ENCODE measurements at regions not wholly inside any gene's neighbourhood (a gene's known extent, or its start where the extent isn't known, plus 50 kb on each side); places are given as distances from the start of the nearest gene placed in this dataset.

GRCh38 chr1:87437663-87438295 is 109.1 kb downstream of the LMO4 start:
- no peak for DNase-seq (ENCODE audit: low read depth in 2 of 2)

DNA sequence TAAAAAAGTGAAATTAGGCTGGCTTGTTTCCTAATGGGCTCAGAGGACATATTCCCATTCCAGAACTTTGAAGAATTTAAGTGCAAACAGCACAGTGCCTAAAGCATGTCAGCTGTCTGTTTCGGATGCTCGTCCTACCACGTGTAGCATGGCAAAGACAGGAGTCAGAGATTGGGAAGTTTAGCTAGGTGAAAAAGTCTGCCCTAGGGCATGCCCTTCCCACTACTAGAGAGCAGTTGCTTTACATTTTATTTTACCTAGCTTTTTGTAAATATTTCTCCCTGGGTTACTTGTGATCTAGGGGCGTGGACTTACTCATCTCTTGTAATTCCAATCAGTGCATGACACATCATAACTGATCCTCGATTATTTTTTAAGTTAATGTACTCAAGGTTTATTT is 111.1 kb downstream of the LMO4 start:
- no peak for DNase-seq (ENCODE audit: low read depth in 2 of 2)

DNA sequence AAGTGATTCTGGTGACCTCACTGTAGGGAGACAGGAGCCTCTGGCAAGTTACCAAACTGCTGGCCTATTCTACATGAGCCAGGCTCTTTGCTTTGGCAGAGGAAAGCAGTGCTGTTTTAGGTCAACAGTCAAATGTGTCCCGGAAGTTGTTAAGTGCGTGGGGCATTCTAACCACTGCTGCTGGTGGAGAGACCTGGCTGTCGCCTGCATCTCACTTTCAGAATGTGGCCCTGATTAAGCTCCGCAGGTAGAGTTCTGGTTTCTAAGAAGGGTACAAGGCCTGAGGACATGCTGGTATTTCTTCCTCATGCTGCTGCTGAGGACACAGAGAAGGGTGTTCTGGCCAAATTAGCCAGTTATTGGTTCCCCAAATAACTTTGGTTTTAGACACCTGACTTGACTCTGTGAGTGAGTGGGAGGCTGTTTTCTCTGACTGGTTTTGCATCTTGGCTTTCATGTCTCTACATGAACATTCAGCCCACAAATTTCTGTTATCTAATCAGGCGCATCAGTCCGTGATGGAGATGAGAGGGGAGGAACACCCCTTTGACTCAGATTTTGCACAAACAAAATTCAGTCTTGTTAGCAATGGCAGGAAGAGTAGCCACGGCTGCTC is 120.8 kb downstream of the LMO4 start:
- DNase-seq (ENCODE audit: low read depth in 2 of 2) = peak in 1 of 2 experiments; percentile 3

DNA sequence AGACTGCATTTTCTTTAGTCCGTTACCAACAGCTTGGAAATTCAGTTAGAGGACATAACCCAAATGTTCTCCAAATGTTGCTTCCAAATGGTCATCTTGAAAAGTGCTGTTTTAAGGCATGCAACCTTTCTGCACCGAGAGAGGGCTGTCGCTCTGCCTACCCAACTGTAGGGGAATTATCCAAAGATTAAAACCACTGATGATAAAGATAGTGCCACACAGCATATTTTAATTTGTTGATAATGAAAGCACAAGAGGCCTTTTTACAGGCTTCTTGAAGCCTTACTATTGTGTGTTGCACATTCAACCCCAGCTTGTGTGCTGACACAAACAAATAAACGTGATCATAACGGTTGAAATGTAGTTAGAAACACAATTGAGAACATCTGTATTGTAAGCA is 121.5 kb downstream of the LMO4 start:
- no peak for DNase-seq (ENCODE audit: low read depth in 2 of 2)

DNA sequence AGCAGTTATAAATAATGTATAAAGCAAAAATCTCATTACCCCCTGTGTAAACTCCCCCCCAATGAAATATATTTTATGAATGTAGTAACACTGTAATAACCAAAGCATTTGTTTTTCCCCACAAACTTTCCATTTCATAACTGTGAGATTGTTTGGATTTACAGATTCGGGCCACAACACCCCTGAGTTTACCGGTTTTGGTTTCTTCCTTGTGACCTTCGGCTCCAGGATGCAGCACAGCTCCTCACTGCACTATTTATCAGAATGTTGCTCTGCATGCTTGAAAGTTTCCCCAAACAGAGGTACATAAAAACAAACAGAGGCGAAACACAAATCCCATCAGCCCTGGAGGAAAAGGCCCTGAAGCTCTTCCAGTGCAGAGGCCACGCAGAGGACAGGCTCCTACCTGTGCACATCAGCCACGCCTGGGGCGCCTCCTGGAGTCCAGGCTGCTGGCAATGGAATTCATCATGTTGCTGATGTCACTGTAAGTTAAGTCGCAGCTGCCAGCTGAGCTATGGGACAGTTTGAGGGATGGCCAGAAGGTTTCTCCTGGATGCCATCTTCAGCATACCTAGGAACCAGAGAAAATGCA is 122.0 kb downstream of the LMO4 start:
- DNase-seq (ENCODE audit: low read depth in 2 of 2) = no peak

GRCh38 chr1:87451229-87451920 is 122.7 kb downstream of the LMO4 start:
- no peak for DNase-seq (ENCODE audit: low read depth in 2 of 2)

- no peak for DNase-seq (ENCODE audit: low read depth in 2 of 2)
Observed at GRCh38 chr1:87452648-87453047, 124.0 kb downstream of the LMO4 start.

DNA sequence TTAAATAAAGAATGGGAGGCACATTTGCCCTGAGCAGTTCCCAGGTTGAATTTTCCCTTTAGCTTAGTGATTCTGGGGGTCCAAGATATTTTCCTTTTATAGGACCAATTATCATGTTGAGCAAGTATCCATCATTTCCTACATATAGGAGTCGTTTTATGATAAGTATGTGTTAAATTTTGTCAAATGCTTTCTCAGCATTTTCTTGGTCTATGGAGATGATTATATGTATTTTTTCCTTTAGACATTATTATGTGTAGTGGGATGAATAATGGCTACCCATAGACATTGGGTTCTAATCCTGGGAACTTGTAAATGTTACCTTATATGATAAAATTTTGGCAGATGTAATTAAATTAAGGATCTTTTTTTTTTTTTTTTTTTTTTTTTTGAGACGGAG is 128.7 kb downstream of the LMO4 start:
- no peak for DNase-seq (ENCODE audit: low read depth in 2 of 2)

DNA sequence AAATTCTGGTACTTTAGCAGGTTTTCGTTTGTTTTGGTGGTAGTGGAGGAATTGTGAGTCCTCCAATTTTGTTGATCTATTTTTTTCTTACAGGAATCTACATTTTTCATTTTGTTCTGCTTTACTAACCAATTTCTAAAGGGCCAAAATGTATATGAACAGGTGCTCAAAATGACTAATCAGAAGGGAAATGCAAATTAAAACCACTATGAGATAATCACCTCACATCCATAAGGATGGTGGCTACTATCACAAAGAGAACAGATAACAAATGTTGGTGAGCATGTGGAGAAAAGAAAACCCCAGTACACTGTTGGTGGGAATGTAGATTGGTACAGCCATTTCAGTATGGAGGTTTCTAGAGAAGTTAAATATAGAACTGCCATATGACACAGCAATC is 134.2 kb downstream of the LMO4 start:
- DNase-seq (ENCODE audit: low read depth in 2 of 2) = no peak

GRCh38 chr1:87464022-87464490 is 135.4 kb downstream of the LMO4 start:
- DNase-seq (ENCODE audit: low read depth in 2 of 2) = no peak

- no peak for DNase-seq (ENCODE audit: low read depth in 2 of 2)
Observed at GRCh38 chr1:87466621-87467020, 137.9 kb downstream of the LMO4 start.

- DNase-seq (ENCODE audit: low read depth in 2 of 2) = no peak
Observed at GRCh38 chr1:87472716-87473115, 144.0 kb downstream of the LMO4 start.

- no peak for DNase-seq (ENCODE audit: low read depth in 2 of 2)
Observed at GRCh38 chr1:87473203-87473661, 144.6 kb downstream of the LMO4 start.

DNA sequence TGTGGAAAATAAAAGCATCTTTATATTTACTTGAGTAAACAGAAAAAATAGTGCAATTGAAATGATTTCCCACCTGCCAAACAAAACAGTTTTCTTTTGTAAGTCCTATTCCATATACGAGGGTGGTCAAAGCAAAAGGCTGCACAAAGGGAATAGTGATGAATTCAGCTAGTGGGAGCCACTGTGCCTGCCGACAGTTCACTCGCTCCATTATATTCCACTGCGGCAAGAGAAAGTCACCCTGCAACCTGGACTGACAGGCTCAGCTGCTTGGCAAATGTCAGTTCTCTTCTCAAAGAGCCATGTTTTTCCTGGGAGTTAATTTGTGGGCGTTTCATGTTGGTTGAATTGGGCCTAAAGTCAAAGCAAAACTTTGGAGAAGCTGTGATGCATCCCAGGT is 145.4 kb downstream of the LMO4 start:
- DNase-seq (ENCODE audit: low read depth in 2 of 2) = no peak

DNA sequence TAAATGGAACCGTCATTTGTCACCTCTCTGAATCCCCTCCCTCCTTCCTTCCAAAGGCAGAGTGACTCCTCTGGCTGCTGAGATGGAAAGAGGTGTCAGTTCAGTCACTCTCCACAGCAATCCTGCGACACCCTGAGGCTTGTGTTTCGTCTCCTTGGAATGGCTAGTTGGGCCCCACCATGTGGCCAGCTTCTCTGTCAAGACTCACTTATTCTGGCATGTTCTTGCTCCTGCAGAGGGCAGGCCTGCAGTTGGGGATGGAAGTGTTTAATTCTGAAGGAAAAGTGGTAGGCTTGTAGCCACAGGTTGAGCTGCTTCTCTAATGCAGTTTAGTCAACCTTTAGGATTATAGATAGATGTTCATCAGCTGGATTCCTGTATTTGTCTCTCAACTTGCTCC is 149.6 kb downstream of the LMO4 start:
- no peak for DNase-seq (ENCODE audit: low read depth in 2 of 2)

GRCh38 chr1:87495147-87495546 is 166.5 kb downstream of the LMO4 start:
- no peak for DNase-seq (ENCODE audit: low read depth in 2 of 2)

- DNase-seq (ENCODE audit: low read depth in 2 of 2) = no peak
Observed at GRCh38 chr1:87495870-87496269, 167.2 kb downstream of the LMO4 start.

DNA sequence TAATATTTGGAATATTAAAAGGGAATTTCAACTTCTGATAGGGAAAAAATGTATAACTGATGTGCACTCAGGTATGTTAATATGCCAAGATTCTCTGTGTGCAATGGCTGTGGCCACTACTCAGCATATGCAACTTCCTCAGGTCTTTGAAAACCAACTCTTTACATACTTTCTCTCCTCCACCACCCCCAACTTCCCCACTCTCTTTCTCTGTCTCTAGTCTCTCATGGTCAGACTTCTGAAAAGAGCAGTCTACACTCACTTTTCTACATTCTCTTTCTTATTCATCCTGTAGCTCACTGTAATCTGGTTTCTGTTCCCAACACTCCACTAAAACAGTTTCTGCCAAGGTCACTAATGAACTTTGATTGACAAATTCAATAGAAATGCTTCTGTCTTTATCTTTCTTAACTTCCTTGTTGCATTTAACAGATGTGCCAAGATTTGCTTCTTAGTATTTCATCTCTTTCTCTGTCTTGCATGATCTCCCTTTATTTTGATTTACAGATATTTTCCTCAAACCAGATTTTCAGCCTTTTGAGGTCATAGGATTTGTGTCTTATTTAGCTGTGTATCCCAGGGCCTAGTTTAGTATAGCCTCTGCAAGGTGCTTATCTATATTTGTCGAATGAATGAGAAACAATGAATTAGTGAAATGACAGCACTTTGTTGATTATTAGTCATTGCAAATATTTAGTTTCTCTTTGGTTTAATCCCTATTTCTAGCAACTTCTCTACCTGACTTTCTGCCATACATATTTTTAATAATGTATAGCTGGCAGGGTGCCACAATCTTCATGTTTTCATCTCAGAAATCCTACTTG is 168.9 kb downstream of the LMO4 start:
- no peak for DNase-seq (ENCODE audit: low read depth in 2 of 2)

DNA sequence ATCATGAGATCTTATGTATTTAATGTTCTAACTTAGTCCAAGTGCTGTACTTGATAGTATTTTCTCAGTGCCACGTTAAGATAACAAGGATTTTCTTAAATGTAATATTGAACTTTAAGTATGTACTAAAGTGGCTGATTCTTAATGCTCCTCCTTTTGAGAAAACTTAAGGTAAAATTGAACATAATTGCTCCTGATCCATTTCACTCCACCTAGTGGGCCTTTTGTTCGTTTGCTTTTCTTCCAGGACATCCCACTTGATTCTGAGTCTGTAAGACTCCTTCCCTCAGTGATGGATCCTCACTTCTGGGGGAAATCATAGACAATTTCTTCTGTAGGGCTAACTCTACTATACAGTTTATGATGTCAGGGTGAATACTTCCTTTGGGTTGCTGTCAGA is 173.1 kb downstream of the LMO4 start:
- no peak for DNase-seq (ENCODE audit: low read depth in 2 of 2)

GRCh38 chr1:87505391-87505983 is 176.8 kb downstream of the LMO4 start:
- no peak for DNase-seq (ENCODE audit: low read depth in 2 of 2)

GRCh38 chr1:87506147-87506546 is 177.5 kb downstream of the LMO4 start:
- no peak for DNase-seq (ENCODE audit: low read depth in 2 of 2)

Data from stimulated activated CD4-positive, alpha-beta T cell treated with anti-CD3 and anti-CD28 coated beads, Interleukin-12 subunit alpha, Interleukin-12 subunit beta, amount 100 ng/mL, for 24 hours (primary cell).